ENCODE measurements at regions not wholly inside any gene's neighbourhood (a gene's known extent, or its start where the extent isn't known, plus 50 kb on each side); places are given as distances from the start of the nearest gene placed in this dataset.

GRCh38 chr4:23235628-23236390 is 543.1 kb downstream of the GBA3 start:
- no peak for DNase-seq

GRCh38 chr4:23234716-23235115 is 542.0 kb downstream of the GBA3 start:
- DNase-seq: no peak

DNA sequence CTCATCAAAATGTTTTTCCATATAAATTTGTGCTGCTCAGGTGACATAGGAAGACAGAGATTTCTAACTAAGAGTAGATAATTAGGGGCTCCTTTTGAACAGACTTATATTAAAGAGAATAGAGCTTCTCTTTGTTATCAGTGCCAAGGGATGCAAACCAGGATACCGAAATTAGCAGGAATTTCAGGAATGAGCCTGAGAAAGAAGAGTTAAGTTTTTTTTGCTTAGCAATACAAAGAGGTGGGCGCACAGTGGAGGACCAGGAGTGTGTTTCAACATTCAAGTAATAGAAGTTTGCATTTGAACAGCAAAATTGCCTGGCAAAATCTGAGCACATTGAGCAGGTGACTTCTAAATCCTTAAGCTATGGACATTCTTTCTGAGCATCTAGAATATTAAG is 541.3 kb downstream of the GBA3 start:
- no peak for DNase-seq

DNA sequence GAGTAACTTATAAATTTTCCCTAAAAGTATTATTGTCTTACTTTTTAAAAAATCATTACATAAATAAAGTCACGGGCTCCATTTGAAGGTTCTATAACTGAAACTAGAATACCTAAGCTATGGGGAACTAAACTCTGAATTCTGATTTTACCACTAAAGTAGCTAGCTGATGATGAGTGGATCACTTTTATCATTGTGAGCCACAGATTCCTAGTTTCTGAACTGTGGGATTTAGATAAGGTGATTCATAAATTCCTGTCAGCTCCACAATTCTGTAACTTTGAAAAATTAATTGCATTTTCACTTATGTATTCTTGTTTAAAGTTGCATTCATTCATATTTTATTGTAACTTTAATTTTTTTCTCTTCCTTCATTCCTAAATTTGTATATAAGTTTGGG is 540.9 kb downstream of the GBA3 start:
- DNase-seq: no peak

DNA sequence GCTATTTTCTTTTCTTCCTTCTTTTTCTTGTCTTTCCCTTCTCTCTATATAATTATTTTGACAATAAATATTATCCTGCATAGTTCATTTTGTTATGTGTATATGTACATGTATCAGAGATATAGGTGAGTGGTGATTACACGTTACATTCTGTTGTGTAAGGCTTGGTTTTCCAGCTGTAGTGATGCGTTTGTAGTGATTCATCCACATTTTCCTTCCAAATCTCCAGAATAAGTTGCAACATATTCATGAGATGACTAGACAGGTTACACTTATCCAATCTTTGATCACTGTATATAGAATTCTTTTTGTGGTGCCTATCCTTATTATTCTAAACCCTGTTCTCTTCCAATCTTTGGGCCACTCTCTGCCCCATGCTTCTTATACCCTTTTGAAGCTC is 540.2 kb downstream of the GBA3 start:
- no peak for DNase-seq

DNA sequence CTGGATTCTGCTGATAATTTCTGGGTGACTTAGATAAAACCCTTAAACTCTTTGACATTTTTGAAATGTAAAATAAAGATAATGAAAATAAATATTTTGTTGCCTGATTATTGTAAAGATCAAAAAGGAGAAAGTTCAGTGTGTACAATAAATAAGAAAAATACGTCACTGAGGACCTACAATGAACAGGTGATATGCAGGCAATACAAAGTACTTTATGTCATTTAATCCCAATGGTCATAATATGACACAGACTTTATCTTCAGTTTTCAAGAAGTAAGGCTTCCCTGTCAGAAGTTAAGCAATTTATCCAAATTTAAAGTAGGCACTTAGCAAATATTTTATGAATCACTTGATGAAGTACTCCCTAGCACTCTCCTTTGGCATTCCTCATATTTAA is 532.8 kb downstream of the GBA3 start:
- DNase-seq: no peak

DNA sequence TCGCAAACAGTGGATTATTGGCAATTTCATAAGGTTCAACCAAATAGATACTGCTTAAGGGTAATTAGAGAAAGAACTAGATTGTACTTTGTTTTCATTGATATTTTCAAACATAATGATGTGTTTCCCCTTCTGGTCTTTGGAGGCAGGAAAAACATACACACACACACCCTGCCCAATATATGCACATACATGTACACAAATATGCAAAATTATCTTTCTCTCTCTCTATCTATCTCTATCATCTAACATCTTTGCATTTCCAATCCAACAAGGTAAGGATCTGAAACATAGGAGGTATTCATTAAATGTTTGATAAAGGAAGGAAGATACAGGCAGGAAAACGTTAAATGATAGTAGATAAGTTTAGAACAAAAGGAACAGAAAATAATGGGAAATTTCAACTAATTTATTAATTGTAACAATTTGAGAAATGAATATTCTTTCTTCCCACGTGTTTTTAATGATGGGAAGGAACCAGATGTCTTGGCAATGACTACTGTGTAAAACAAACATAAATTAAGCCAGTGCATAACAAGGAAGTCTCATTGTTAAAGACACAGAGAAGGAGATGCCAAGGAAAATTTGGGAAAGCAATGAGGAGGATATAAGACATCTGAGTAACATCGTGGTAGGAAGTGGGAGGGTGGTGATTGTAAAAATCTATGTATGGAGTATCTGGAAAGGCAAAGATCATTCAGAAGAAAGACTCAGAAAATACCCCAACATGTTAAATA is 532.1 kb downstream of the GBA3 start:
- DNase-seq: no peak

DNA sequence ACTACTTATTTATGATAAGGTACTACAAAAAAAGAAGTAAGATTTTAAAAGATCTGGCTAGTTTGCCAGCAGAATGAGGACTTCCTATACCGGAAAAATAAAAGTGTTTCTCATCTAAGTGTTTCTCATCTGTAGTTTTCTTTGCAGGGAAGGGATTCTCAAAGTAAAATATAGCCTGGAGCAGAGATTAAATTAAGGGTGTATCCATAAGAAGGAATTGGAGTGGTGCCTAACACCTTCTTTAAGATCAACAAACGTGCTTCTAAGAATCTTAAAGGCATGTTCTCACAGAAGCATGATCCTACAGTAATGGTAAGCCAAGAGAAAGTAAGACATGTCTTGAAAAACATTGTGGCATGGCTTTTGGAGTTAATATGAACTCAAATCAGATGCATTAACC is 528.2 kb downstream of the GBA3 start:
- no peak for DNase-seq

DNA sequence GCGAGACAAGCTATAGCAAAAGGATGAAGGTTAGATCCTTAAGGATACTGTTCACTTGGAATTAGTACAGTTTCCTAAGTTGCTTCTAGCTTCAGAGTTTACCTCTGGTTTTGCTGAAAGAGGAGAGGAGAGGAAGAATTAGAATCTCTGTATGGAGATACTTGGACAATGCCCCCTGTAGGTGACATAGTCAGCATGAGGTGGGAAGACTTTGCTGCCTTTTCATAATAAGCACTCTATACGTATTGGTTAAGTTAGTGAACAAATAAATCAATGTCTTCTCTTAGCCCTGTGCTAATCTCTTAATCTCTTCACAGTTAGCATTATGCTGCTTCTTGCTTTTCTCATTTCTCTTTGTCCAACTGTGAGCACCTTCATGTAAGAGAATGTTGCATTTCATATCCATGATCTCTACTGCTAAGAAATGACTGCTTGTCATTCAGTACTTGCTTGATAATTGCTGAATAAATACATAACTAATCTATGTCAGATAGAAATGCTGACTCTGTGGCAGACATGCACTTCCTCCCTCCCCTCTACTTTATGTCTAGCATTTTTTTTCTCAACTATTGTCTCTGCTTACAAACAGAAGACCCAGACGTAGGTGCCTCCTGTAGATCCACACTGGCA is 527.2 kb downstream of the GBA3 start:
- DNase-seq: no peak

DNA sequence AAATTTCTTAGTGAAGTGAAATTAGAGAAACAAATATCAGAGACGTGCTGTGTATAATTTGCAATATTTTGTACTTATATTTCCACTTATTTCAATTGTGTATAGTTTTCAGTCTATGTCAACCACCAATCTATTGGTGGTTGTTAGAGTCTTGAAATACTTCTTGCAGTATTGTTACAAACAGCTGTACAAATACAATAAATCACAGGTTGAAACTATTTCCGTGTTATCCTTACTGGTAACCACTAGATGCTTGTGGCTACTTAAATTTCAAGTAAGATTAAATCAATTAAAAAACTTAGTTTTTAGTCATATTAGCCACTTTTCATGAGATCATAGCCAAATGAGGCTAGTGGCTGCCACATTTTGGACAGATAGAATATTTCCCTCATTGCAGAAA is 520.5 kb downstream of the GBA3 start:
- DNase-seq: no peak

GRCh38 chr4:23212558-23212957 is 519.8 kb downstream of the GBA3 start:
- no peak for DNase-seq

- no peak for DNase-seq
Observed at GRCh38 chr4:23207059-23207458, 514.3 kb downstream of the GBA3 start.

DNA sequence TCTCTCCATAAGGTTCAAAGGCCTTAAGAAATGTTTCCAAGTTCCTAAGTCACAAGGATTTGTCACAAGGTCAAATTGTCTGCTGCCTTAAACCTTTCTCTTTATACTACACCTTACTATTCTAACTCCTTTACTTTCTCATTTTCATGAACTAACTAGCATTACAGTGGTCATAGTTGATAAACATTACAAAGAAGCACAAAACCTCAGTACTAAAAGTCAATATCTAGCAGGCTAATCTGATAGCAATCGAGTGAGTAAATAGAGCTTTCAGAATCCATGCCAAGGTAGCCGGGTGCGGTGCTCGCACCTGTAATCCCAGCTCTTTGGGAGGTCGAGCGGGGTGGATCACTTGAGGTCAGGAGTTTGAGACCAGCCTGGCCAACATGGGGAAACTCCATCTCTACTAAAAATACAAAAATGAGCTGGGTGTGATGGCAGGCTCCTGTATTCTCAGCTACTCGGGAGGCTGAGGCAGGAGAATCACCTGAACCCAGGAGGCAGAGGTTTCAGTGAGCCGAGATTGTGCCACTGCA is 510.0 kb downstream of the GBA3 start:
- DNase-seq: no peak

GRCh38 chr4:23194751-23195150 is 502.0 kb downstream of the GBA3 start:
- DNase-seq: no peak

DNA sequence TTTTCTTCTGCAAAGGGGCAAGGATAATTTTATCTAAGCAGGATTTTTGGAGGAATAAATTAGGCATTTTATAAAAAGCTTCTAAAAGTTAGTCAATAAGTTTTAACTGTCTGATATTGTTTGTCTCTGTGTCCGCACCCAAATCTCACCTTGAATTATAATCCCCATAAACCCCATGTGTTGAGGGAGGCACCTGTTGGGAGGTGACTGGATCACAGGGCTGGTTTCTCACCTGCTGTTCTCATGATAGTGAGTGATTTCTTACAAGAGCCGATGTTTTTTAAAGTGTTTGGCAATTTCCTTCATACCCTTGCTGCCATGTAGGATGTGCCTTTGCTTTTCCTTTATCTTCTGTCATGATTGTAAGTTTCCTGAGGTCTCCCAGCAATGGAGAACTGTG is 481.4 kb downstream of the GBA3 start:
- DNase-seq: no peak

GRCh38 chr4:23171976-23172375 is 479.2 kb downstream of the GBA3 start:
- no peak for DNase-seq

DNA sequence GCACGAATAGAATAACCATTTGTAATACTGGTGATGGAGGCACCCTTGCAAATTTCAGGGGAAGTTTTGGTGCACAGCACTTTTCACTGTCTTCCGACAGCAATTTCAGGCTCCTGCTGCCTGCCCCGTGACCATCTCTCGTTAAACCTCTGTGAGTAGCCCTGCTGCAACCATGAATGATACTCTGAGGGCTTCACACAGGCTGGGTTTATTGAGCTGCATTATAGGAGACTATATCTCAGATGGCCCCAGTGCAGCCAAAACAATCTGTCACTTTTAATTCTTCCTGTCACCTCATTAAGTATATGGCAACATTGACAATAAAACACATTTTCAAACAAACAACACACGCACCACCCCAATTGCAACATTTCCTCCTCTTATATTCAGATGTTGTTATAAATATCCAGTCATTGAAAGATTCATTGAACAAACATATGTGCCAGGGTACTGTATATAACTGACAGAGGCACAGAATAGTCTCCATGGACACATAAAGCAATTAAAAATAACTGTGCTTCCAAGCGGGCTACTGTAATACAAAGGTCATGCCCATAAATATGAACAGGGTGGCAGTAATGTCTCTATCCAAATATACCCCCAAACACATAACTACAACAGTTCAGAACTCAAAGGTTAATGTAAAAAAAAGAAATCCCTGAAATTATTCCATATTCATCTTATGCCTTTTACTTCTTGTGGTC is 477.0 kb downstream of the GBA3 start:
- no peak for DNase-seq

- no peak for DNase-seq
Observed at GRCh38 chr4:23166919-23167318, 474.2 kb downstream of the GBA3 start.

GRCh38 chr4:23166407-23166806 is 473.7 kb downstream of the GBA3 start:
- DNase-seq: no peak

GRCh38 chr4:23165669-23166068 is 472.9 kb downstream of the GBA3 start:
- no peak for DNase-seq

- no peak for DNase-seq
Observed at GRCh38 chr4:23163647-23164436, 471.1 kb downstream of the GBA3 start.

- no peak for DNase-seq
Observed at GRCh38 chr4:23162275-23162674, 469.5 kb downstream of the GBA3 start.

Measured in stimulated activated CD4-positive, alpha-beta T cell treated with anti-CD3 and anti-CD28 coated beads, Interleukin-4, amount 100 ng/mL, for 1 hour (primary cell).